Neural cell (in vitro differentiated cells): ENCODE measurements at regions not wholly inside any gene's neighbourhood (a gene's known extent, or its start where the extent isn't known, plus 50 kb on each side); places are given as distances from the start of the nearest gene placed in this dataset.
A peak's percentile ranks its signal among the peaks of the same experiment; 100 is the strongest.

ENCODE experiments used
- H2AFZ ChIP-seq: fragments of 200-600, 300-800 bp; sonication (generic), shearing (Covaris generic); 2 replicates; pipeline ENCODE4 v1.6.0; 2014; ENCODE audit warnings: low read depth, mild to moderate bottlenecking, antibody characterized with exemption, low read length, moderate library complexity
- H3F3A ChIP-seq: fragments of 200-600 bp; shearing (Covaris generic); 2 replicates; pipeline ENCODE4 v1.6.1; 2016; ENCODE audit warnings: mild to moderate bottlenecking, moderate library complexity, mixed read lengths, antibody characterized with exemption, low read length; ENCODE audit not compliant: insufficient read depth, poor library complexity, severe bottlenecking
- H3K27ac ChIP-seq: fragments of 200-600, 300-800 bp; sonication (generic), shearing (Covaris generic); 2 replicates; pipeline ENCODE4 v1.5.1; 2014; ENCODE audit warnings: mild to moderate bottlenecking, low read length, moderate library complexity
- H3K27me3 ChIP-seq: fragments of 300-800, 200-600 bp; sonication (generic), shearing (Covaris generic); 2 replicates; pipeline ENCODE4 v1.6.0; 2014; ENCODE audit warnings: mild to moderate bottlenecking, low read depth, low read length, moderate library complexity; ENCODE audit not compliant: insufficient read depth
- H3K36me3 ChIP-seq: fragments of 300-800, 200-600 bp; sonication (generic), shearing (Covaris generic); 2 replicates; pipeline ENCODE4 v1.5.1; 2014; ENCODE audit warnings: mild to moderate bottlenecking, antibody characterized with exemption, low read length, moderate library complexity; ENCODE audit not compliant: insufficient read depth
- H3K4me2 ChIP-seq: fragments of 300-800, 200-600 bp; sonication (generic), shearing (Covaris generic); 2 replicates; pipeline ENCODE4 v1.6.0; 2014; ENCODE audit warnings: mild to moderate bottlenecking, low read length
- H3K4me3 ChIP-seq: fragments of 300-800, 200-600 bp; sonication (generic), shearing (Covaris generic); 2 replicates; pipeline ENCODE4 v1.5.1; 2014; ENCODE audit warnings: mild to moderate bottlenecking, low read length, moderate library complexity
- H3K79me2 ChIP-seq: fragments of 200-600 bp; shearing (Covaris generic); replicated peaks from 2 replicates; pipeline ENCODE4 v1.6.0; 2014; ENCODE audit warnings: mild to moderate bottlenecking, low read length, moderate library complexity; ENCODE audit not compliant: insufficient read depth
- H3K9ac ChIP-seq: fragments of 300-800, 200-600 bp; sonication (generic), shearing (Covaris generic); 2 replicates; pipeline ENCODE4 v1.6.1; 2016; ENCODE audit warnings: mild to moderate bottlenecking, low read length, mixed read lengths
- H3K9me2 ChIP-seq: fragments of 200-600 bp; shearing (Covaris generic); 2 replicates; pipeline ENCODE4 v1.6.1; 2016; ENCODE audit warnings: mild to moderate bottlenecking, low read length, mixed read lengths; ENCODE audit not compliant: insufficient read depth
- H3K9me3 ChIP-seq: fragments of 200-600, 300-800 bp; sonication (generic), shearing (Covaris generic); 2 replicates; pipeline ENCODE4 v1.6.1; 2016; ENCODE audit warnings: mild to moderate bottlenecking, mixed run types, low read length, moderate library complexity, mixed read lengths
- H4K20me1 ChIP-seq: fragments of 200-600 bp; shearing (Covaris generic); 2 replicates; pipeline ENCODE4 v1.6.1; 2016; ENCODE audit warnings: mild to moderate bottlenecking, mixed run types; ENCODE audit not compliant: insufficient read depth
- CTCF ChIP-seq: fragments of 450-650 bp; IDR thresholded peaks from 2 replicates; pipeline ENCODE4 v1.5.1; 2014; ENCODE audit warnings: antibody characterized with exemption, mild to moderate bottlenecking, moderate library complexity; ENCODE audit not compliant: poor library complexity, severe bottlenecking
- EP300 ChIP-seq: fragments of 450-650 bp; conservative IDR thresholded peaks from 2 replicates; pipeline ENCODE4 v1.6.1; 2014; ENCODE audit warnings: antibody characterized with exemption, mild to moderate bottlenecking, moderate library complexity; ENCODE audit not compliant: poor library complexity, severe bottlenecking
- EZH2 ChIP-seq: fragments of 200-600, 300-800 bp; shearing (Covaris generic), sonication (generic); IDR thresholded peaks from 2 replicates; pipeline ENCODE4 v1.6.1; 2014; ENCODE audit warnings: antibody characterized with exemption, low read length, borderline replicate concordance, mild to moderate bottlenecking; ENCODE audit not compliant: insufficient read depth, poor library complexity, severe bottlenecking
- MXI1 ChIP-seq: fragments of 450-650 bp; conservative IDR thresholded peaks from 2 replicates; pipeline ENCODE4 v1.6.1; 2014; ENCODE audit warnings: antibody characterized with exemption, mild to moderate bottlenecking; ENCODE audit not compliant: poor library complexity, severe bottlenecking
- POLR2AphosphoS5 ChIP-seq: IDR thresholded peaks from 2 replicates; pipeline ENCODE4 v1.6.1; 2012
- RAD21 ChIP-seq: fragments of 450-650 bp; conservative IDR thresholded peaks from 2 replicates; pipeline ENCODE4 v1.6.1; 2014; ENCODE audit warnings: antibody characterized with exemption, mild to moderate bottlenecking, moderate library complexity
- REST ChIP-seq: IDR thresholded peaks from 2 replicates; pipeline ENCODE4 v1.6.1; 2012; ENCODE audit warnings: borderline replicate concordance
- SMC3 ChIP-seq: fragments of 450-650 bp; conservative IDR thresholded peaks from 2 replicates; pipeline ENCODE4 v1.6.1; 2014; ENCODE audit warnings: antibody characterized with exemption, mild to moderate bottlenecking, moderate library complexity; ENCODE audit not compliant: poor library complexity
- TAF1 ChIP-seq: IDR thresholded peaks from 2 replicates; pipeline ENCODE4 v1.6.1; 2012; ENCODE audit warnings: low read depth

DNA sequence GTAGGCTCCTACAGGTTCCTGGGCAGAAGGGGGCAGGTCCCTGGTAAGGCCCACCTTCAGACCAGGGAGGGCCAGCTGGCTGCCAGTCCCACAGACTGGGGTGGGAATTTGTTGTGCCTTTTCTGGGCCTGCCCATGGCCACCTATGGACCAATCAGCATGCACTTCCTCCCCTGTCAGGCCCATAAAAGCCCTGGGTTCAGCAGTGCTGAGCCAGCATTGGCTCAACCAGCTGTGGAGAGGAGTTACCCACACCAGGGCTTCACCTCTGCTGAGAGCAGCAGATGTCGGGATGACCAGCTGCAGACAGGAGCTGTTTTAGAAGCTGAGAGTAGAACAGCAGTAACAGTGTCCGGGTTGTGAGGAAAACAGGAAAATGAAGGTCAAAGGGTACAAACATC lies 373.4 kb upstream of the ACO1 start:
- H2AFZ ChIP-seq = no peak overlapping the region
- H3K4me3 ChIP-seq = no peak overlapping the region
- no peak overlapping the region for H3K9ac ChIP-seq
- no peaks in the 10 kb centered on the region for H3K27me3 ChIP-seq
- TF ChIP-seq SMC3 (no peak), TAF1 (no peak)
- H3K79me2 ChIP-seq = no peaks in the 10 kb centered on the region
- no peaks in the 10 kb centered on the region for H3K36me3 ChIP-seq
- H3K9me3 ChIP-seq = no peaks in the 10 kb centered on the region
- no peak overlapping the region for H3K27ac ChIP-seq
- H3K9me2 ChIP-seq = no peaks in the 10 kb centered on the region
- no peaks in the 10 kb centered on the region for H3F3A ChIP-seq
- H3K4me2 ChIP-seq = no peak overlapping the region
- no peaks in the 10 kb centered on the region for H4K20me1 ChIP-seq

- Histone ChIP-seq H3K9ac (no peak overlapping the region), H3K27ac (no peak overlapping the region), H3K79me2 (no peaks in the 10 kb centered on the region), H3K4me2 (no peak overlapping the region), H3F3A (no peaks in the 10 kb centered on the region), H2AFZ (no peak overlapping the region), H3K9me3 (no peaks in the 10 kb centered on the region), H4K20me1 (no peaks in the 10 kb centered on the region), H3K27me3 (no peaks in the 10 kb centered on the region), H3K9me2 (no peaks in the 10 kb centered on the region), H3K4me3 (no peak overlapping the region), H3K36me3 (no peaks in the 10 kb centered on the region)
- no peak for TF ChIP-seq EZH2
- no peak for TF ChIP-seq SMC3
- TF ChIP-seq CTCF = no peak
- TF ChIP-seq TAF1 = no peak
- no peak for TF ChIP-seq REST
- TF ChIP-seq POLR2AphosphoS5 = no peak
- no peak for TF ChIP-seq MXI1
- TF ChIP-seq EP300 = no peak
- no peak for TF ChIP-seq RAD21
Observed at GRCh38 chr9:32015795-32016194, 368.6 kb upstream of the ACO1 start.

- Histone ChIP-seq H4K20me1 (no peaks in the 10 kb centered on the region), H3K4me3 (no peak overlapping the region), H3K9ac (no peak overlapping the region), H3K36me3 (no peaks in the 10 kb centered on the region), H3K79me2 (no peaks in the 10 kb centered on the region), H3K27me3 (no peaks in the 10 kb centered on the region), H3K4me2 (no peak overlapping the region), H3K27ac (peak overlapping the region; percentile 4), H3F3A (no peaks in the 10 kb centered on the region), H3K9me2 (no peaks in the 10 kb centered on the region), H3K9me3 (no peaks in the 10 kb centered on the region), H2AFZ (no peak overlapping the region)
- TF ChIP-seq MXI1 (no peak), EP300 (peak; percentile 90), POLR2AphosphoS5 (peak; percentile 69), REST (peak; percentile 79)
Observed at GRCh38 chr9:32045513-32045912, 338.9 kb upstream of the ACO1 start.
